WTC11 (cell line): ENCODE measurements at regions not wholly inside any gene's neighbourhood (a gene's known extent, or its start where the extent isn't known, plus 50 kb on each side); places are given as distances from the start of the nearest gene placed in this dataset.

ENCODE experiments used
- ATAC-seq: fragments of 200-7000 bp; cut with Tn5 transposase; 2 replicates; pipeline ENCODE4 v1.10.0; 2021; ENCODE audit warnings: mild to moderate bottlenecking, moderate library complexity
- CTCF ChIA-PET: fragments of 300-600 bp; sonication (Branson Sonifier 250); formaldehyde crosslinking; loops from one replicate; lab custom pipeline; 2021; ENCODE audit warnings: antibody characterized with exemption; lab: Charles Lee
- POLR2A ChIA-PET: fragments of 350-600 bp; sonication (Branson Sonifier 250); formaldehyde crosslinking; loops from one replicate; lab custom pipeline; 2021; ENCODE audit warnings: antibody characterized with exemption; lab: Charles Lee
- DNase-seq: peaks from one replicate; pipeline ENCODE4 v3.0.0; 2021; ENCODE audit warnings: low spot score
- H3K27ac Mint-ChIP-seq: 2 replicates; pipeline ENCODE4 v1.8.0; 2021; ENCODE audit warnings: mixed read lengths
- H3K27me3 Mint-ChIP-seq: 2 replicates; pipeline ENCODE4 v1.8.0; 2021; ENCODE audit warnings: low read depth, mild to moderate bottlenecking, moderate library complexity, mixed read lengths
- H3K36me3 Mint-ChIP-seq: 2 replicates; pipeline ENCODE4 v1.8.0; 2021; ENCODE audit warnings: mixed read lengths
- H3K4me1 Mint-ChIP-seq: 2 replicates; pipeline ENCODE4 v1.8.0; 2022; ENCODE audit warnings: mixed read lengths
- H3K4me3 Mint-ChIP-seq: 2 replicates; pipeline ENCODE4 v1.8.0; 2021; ENCODE audit warnings: mild to moderate bottlenecking, moderate library complexity, mixed read lengths
- H3K9me3 Mint-ChIP-seq: 2 replicates; pipeline ENCODE4 v1.8.0; 2021; ENCODE audit warnings: mixed read lengths
- CREM ChIP-seq: sonication (generic); formaldehyde crosslinking; IDR thresholded peaks from 2 replicates; pipeline ENCODE4 v1.8.1; 2022; ENCODE audit warnings: mild to moderate bottlenecking, missing genetic modification reagents, moderate library complexity
- EMX1 ChIP-seq: fragments of 250-450 bp; sonication (Bioruptor Pico); IDR thresholded peaks from 2 replicates; pipeline ENCODE4 v1.8.0; 2021; ENCODE audit warnings: mild to moderate bottlenecking
- ETV6 ChIP-seq: sonication (generic); formaldehyde crosslinking; IDR thresholded peaks from 2 replicates; pipeline ENCODE4 v1.8.1; 2022; ENCODE audit warnings: mild to moderate bottlenecking, missing genetic modification reagents
- FOXJ3 ChIP-seq: sonication (generic); formaldehyde crosslinking; IDR thresholded peaks from 2 replicates; pipeline ENCODE4 v1.9.0; 2021; ENCODE audit warnings: missing genetic modification reagents, mild to moderate bottlenecking, borderline replicate concordance
- HMGA2 ChIP-seq: fragments of 250-450 bp; sonication (Bioruptor Pico); IDR thresholded peaks from 2 replicates; pipeline ENCODE4 v1.4.0; 2021; ENCODE audit warnings: mild to moderate bottlenecking, moderate library complexity
- KAT7 ChIP-seq: sonication (generic); formaldehyde crosslinking; IDR thresholded peaks from 2 replicates; pipeline ENCODE4 v1.8.1; 2023; ENCODE audit warnings: missing genetic modification reagents, mild to moderate bottlenecking, borderline replicate concordance
- MYBL2 ChIP-seq: sonication (generic); formaldehyde crosslinking; IDR thresholded peaks from 2 replicates; pipeline ENCODE4 v1.8.1; 2023; ENCODE audit warnings: mild to moderate bottlenecking, moderate library complexity, missing genetic modification reagents
- OVOL2 ChIP-seq: fragments of 250-450 bp; sonication (Bioruptor Pico); IDR thresholded peaks from 2 replicates; pipeline ENCODE4 v1.9.0; 2021; ENCODE audit warnings: mild to moderate bottlenecking, borderline replicate concordance
- TEAD4 ChIP-seq: sonication (generic); formaldehyde crosslinking; IDR thresholded peaks from 2 replicates; pipeline ENCODE4 v1.8.0; 2022; ENCODE audit warnings: mild to moderate bottlenecking, missing genetic modification reagents
- TP53 ChIP-seq: sonication (generic); formaldehyde crosslinking; IDR thresholded peaks from 2 replicates; pipeline ENCODE4 v1.8.1; 2023; ENCODE audit warnings: mild to moderate bottlenecking, missing genetic modification reagents
- ZNF121 ChIP-seq: sonication (generic); formaldehyde crosslinking; IDR thresholded peaks from 2 replicates; pipeline ENCODE4 v1.8.0; 2023; ENCODE audit warnings: missing genetic modification reagents
- ZNF416 ChIP-seq: fragments of 250-450 bp; sonication (Bioruptor Pico); IDR thresholded peaks from 2 replicates; pipeline ENCODE4 v1.9.0; 2021; ENCODE audit warnings: mild to moderate bottlenecking, inconsistent platforms
- ZNF671 ChIP-seq: fragments of 250-450 bp; sonication (Bioruptor Pico); IDR thresholded peaks from 2 replicates; pipeline ENCODE4 v1.8.0; 2021; ENCODE audit warnings: mild to moderate bottlenecking
- TF ChIP-seq, protein P1 (sequence below): fragments of 250-450 bp; sonication (Bioruptor Pico); IDR thresholded peaks from 2 replicates; pipeline ENCODE4 v2.1.2; 2022; ENCODE audit warnings: mild to moderate bottlenecking, moderate library complexity
- TF ChIP-seq, protein P2 (sequence below): sonication (generic); formaldehyde crosslinking; IDR thresholded peaks from 2 replicates; pipeline ENCODE4 v1.8.1; 2022; ENCODE audit warnings: mild to moderate bottlenecking, missing genetic modification reagents, moderate library complexity, borderline replicate concordance
- TF ChIP-seq, protein P3 (sequence below): sonication (generic); formaldehyde crosslinking; IDR thresholded peaks from 2 replicates; pipeline ENCODE4 v1.8.0; 2022; ENCODE audit warnings: mild to moderate bottlenecking, missing genetic modification reagents
- TF ChIP-seq, protein P4 (sequence below): fragments of 200-600 bp; IDR thresholded peaks from 2 replicates; pipeline ENCODE4 v1.8.0; 2022; ENCODE audit warnings: antibody characterized with exemption
- TF ChIP-seq, protein P5 (sequence below): sonication (generic); formaldehyde crosslinking; IDR thresholded peaks from 2 replicates; pipeline ENCODE4 v1.8.1; 2023; ENCODE audit warnings: mild to moderate bottlenecking, moderate library complexity, missing genetic modification reagents
- TF ChIP-seq, protein P6 (sequence below): sonication (generic); formaldehyde crosslinking; IDR thresholded peaks from 2 replicates; pipeline ENCODE4 v1.8.1; 2022; ENCODE audit warnings: low read depth, missing genetic modification reagents, borderline replicate concordance
- TF ChIP-seq, protein P7 (sequence below): fragments of 250-450 bp; sonication (Bioruptor Pico); IDR thresholded peaks from 2 replicates; pipeline ENCODE4 v1.9.0; 2021; ENCODE audit warnings: mild to moderate bottlenecking, borderline replicate concordance

DNA sequence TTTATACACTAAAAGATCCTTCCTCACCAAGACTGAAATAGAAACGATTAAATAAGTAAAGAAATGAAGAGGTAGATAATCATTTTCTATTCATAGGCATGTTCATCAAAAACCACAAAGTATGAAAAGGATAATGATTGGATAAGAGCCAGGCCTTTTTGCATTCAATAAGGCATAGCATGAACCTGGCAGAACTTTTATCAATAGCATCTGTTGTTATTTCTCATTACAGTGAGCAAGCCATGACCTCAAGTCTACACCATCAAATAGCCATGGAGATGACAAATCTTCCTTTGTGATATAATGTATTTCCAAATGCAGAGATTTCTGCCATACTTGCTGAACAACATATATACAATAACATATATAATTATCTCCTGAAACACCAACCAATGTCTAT, 206.0 kb upstream of the SLC7A11 start:
- Mint-ChIP-seq H3K9me3 (peaks cover 10% of the 10 kb centered on the region), H3K4me3 (no peak overlapping the region), H3K27ac (no peak overlapping the region)
- ATAC-seq: no peak
- TF ChIP-seq EMX1 (CRISPR knock-in tag) (no peak), FOXJ3 (CRISPR knock-in tag) (no peak), MYBL2 (CRISPR knock-in tag) (no peak), OVOL2 (CRISPR knock-in tag) (no peak), TEAD4 (CRISPR knock-in tag) (no peak), ZNF671 (CRISPR knock-in tag) (no peak), KAT7 (CRISPR knock-in tag) (no peak), TP53 (CRISPR knock-in tag) (no peak)
- TF ChIP-seq, protein P1, sequence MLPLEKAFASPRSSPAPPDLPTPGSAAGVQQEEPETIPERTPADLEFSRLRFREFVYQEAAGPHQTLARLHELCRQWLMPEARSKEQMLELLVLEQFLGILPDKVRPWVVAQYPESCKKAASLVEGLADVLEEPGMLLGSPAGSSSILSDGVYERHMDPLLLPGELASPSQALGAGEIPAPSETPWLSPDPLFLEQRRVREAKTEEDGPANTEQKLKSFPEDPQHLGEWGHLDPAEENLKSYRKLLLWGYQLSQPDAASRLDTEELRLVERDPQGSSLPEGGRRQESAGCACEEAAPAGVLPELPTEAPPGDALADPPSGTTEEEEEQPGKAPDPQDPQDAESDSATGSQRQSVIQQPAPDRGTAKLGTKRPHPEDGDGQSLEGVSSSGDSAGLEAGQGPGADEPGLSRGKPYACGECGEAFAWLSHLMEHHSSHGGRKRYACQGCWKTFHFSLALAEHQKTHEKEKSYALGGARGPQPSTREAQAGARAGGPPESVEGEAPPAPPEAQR: no peak
- TF ChIP-seq, protein P2, sequence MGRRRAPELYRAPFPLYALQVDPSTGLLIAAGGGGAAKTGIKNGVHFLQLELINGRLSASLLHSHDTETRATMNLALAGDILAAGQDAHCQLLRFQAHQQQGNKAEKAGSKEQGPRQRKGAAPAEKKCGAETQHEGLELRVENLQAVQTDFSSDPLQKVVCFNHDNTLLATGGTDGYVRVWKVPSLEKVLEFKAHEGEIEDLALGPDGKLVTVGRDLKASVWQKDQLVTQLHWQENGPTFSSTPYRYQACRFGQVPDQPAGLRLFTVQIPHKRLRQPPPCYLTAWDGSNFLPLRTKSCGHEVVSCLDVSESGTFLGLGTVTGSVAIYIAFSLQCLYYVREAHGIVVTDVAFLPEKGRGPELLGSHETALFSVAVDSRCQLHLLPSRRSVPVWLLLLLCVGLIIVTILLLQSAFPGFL (CRISPR knock-in tag): no peak
- TF ChIP-seq, protein P3, sequence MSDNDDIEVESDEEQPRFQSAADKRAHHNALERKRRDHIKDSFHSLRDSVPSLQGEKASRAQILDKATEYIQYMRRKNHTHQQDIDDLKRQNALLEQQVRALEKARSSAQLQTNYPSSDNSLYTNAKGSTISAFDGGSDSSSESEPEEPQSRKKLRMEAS: no peak
- TF ChIP-seq, protein P4, sequence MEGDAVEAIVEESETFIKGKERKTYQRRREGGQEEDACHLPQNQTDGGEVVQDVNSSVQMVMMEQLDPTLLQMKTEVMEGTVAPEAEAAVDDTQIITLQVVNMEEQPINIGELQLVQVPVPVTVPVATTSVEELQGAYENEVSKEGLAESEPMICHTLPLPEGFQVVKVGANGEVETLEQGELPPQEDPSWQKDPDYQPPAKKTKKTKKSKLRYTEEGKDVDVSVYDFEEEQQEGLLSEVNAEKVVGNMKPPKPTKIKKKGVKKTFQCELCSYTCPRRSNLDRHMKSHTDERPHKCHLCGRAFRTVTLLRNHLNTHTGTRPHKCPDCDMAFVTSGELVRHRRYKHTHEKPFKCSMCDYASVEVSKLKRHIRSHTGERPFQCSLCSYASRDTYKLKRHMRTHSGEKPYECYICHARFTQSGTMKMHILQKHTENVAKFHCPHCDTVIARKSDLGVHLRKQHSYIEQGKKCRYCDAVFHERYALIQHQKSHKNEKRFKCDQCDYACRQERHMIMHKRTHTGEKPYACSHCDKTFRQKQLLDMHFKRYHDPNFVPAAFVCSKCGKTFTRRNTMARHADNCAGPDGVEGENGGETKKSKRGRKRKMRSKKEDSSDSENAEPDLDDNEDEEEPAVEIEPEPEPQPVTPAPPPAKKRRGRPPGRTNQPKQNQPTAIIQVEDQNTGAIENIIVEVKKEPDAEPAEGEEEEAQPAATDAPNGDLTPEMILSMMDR: no peak
- TF ChIP-seq, protein P5, sequence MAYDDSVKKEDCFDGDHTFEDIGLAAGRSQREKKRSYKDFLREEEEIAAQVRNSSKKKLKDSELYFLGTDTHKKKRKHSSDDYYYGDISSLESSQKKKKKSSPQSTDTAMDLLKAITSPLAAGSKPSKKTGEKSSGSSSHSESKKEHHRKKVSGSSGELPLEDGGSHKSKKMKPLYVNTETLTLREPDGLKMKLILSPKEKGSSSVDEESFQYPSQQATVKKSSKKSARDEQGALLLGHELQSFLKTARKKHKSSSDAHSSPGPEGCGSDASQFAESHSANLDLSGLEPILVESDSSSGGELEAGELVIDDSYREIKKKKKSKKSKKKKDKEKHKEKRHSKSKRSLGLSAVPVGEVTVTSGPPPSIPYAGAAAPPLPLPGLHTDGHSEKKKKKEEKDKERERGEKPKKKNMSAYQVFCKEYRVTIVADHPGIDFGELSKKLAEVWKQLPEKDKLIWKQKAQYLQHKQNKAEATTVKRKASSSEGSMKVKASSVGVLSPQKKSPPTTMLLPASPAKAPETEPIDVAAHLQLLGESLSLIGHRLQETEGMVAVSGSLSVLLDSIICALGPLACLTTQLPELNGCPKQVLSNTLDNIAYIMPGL (CRISPR knock-in tag): no peak
- TF ChIP-seq, all 79 proteins: peak for 0
- CTCF ChIA-PET: no interaction called here
- POLR2A ChIA-PET: no interaction called here
- no peak for DNase-seq
- H3K36me3 Mint-ChIP-seq: 0 out of 2 replicates have a peak, but pooled peaks cover 2% of the 10 kb centered on the region
- no peaks in the 10 kb centered on the region for H3K27me3 Mint-ChIP-seq
- no peaks in the 10 kb centered on the region; the same call in 1 of the 2 replicates for H3K4me1 Mint-ChIP-seq

DNA sequence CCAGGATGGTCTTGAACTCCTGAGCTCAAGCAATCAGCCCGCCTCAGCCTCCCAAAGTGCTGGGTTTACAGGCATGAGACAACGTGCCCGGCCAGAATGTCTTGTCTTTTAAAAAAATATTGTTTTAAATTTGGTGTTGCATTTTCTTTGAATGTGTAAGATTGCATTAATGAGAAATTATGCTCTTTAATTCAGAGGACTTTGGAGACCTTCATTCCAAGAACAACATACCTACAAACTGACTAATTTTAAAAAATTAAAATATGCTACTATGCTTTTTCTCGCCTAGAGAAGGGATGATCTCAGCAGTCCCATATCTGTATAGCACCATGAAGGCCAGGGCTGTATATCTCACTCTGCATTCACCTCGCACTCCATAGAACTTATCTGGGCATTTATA, 204.3 kb upstream of the SLC7A11 start:
- ATAC-seq (no peak), DNase-seq (no peak)
- Mint-ChIP-seq H3K27me3 (no peaks in the 10 kb centered on the region), H3K9me3 (peaks cover 15% of the 10 kb centered on the region), H3K27ac (no peak overlapping the region), H3K4me1 (no peaks in the 10 kb centered on the region; the same call in 1 of the 2 replicates), H3K4me3 (no peak overlapping the region), H3K36me3 (0 out of 2 replicates have a peak, but pooled peaks cover 4% of the 10 kb centered on the region)
- CTCF ChIA-PET: no interaction called here
- POLR2A ChIA-PET: no interaction called here
- no peak for TF ChIP-seq HMGA2 (CRISPR knock-in tag)
- TF ChIP-seq ETV6 (CRISPR knock-in tag): no peak
- TF ChIP-seq CREM: no peak
- TF ChIP-seq, protein P6, sequence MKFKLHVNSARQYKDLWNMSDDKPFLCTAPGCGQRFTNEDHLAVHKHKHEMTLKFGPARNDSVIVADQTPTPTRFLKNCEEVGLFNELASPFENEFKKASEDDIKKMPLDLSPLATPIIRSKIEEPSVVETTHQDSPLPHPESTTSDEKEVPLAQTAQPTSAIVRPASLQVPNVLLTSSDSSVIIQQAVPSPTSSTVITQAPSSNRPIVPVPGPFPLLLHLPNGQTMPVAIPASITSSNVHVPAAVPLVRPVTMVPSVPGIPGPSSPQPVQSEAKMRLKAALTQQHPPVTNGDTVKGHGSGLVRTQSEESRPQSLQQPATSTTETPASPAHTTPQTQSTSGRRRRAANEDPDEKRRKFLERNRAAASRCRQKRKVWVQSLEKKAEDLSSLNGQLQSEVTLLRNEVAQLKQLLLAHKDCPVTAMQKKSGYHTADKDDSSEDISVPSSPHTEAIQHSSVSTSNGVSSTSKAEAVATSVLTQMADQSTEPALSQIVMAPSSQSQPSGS: no peak
- TF ChIP-seq, protein P4: no peak
- TF ChIP-seq ZNF416 (CRISPR knock-in tag): no peak
- TF ChIP-seq, protein P1: no peak
- TF ChIP-seq ZNF121 (CRISPR knock-in tag): no peak
- TF ChIP-seq, protein P7, sequence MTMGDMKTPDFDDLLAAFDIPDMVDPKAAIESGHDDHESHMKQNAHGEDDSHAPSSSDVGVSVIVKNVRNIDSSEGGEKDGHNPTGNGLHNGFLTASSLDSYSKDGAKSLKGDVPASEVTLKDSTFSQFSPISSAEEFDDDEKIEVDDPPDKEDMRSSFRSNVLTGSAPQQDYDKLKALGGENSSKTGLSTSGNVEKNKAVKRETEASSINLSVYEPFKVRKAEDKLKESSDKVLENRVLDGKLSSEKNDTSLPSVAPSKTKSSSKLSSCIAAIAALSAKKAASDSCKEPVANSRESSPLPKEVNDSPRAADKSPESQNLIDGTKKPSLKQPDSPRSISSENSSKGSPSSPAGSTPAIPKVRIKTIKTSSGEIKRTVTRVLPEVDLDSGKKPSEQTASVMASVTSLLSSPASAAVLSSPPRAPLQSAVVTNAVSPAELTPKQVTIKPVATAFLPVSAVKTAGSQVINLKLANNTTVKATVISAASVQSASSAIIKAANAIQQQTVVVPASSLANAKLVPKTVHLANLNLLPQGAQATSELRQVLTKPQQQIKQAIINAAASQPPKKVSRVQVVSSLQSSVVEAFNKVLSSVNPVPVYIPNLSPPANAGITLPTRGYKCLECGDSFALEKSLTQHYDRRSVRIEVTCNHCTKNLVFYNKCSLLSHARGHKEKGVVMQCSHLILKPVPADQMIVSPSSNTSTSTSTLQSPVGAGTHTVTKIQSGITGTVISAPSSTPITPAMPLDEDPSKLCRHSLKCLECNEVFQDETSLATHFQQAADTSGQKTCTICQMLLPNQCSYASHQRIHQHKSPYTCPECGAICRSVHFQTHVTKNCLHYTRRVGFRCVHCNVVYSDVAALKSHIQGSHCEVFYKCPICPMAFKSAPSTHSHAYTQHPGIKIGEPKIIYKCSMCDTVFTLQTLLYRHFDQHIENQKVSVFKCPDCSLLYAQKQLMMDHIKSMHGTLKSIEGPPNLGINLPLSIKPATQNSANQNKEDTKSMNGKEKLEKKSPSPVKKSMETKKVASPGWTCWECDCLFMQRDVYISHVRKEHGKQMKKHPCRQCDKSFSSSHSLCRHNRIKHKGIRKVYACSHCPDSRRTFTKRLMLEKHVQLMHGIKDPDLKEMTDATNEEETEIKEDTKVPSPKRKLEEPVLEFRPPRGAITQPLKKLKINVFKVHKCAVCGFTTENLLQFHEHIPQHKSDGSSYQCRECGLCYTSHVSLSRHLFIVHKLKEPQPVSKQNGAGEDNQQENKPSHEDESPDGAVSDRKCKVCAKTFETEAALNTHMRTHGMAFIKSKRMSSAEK (CRISPR knock-in tag): no peak
